ENCODE measurements at regions not wholly inside any gene's neighbourhood (a gene's known extent, or its start where the extent isn't known, plus 50 kb on each side); places are given as distances from the start of the nearest gene placed in this dataset.

DNA sequence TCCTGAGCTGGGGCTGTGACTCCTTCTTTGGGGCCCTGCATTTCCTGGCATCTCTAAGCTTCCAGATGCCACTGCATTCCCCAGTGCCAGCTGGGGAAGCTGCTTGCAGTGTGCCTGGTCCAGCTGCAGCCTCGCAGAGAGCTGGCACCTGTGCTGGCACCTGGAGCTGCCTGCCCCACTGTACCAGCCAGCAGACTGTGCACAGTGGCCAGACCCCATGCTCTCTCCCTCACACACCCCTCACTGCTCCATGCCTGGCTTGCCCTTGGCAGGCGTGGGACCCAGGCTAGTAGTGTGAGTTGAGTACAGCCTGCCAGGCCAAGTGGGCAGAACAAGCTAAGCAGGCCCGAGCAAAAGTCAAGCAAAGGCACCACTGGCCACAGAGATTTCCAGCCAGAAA is 327.5 kb downstream of the NDFIP2 start:
- no peak for DNase-seq
- no peaks in the 10 kb centered on the region for H3K36me3 ChIP-seq
- TF ChIP-seq, protein P1, sequence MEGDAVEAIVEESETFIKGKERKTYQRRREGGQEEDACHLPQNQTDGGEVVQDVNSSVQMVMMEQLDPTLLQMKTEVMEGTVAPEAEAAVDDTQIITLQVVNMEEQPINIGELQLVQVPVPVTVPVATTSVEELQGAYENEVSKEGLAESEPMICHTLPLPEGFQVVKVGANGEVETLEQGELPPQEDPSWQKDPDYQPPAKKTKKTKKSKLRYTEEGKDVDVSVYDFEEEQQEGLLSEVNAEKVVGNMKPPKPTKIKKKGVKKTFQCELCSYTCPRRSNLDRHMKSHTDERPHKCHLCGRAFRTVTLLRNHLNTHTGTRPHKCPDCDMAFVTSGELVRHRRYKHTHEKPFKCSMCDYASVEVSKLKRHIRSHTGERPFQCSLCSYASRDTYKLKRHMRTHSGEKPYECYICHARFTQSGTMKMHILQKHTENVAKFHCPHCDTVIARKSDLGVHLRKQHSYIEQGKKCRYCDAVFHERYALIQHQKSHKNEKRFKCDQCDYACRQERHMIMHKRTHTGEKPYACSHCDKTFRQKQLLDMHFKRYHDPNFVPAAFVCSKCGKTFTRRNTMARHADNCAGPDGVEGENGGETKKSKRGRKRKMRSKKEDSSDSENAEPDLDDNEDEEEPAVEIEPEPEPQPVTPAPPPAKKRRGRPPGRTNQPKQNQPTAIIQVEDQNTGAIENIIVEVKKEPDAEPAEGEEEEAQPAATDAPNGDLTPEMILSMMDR (IDR thresholded peaks at IDR 0.05): no peak
- TF ChIP-seq EP300 (IDR thresholded peaks at IDR 0.05): no peak
- no peak for TF ChIP-seq POLR2A (IDR thresholded peaks at IDR 0.05)
- no peak overlapping the region for H3K27ac ChIP-seq
- intact Hi-C loops (cut with DNase I): no loop called here
- no peak overlapping the region for H3K4me3 ChIP-seq
- 92 to 98% (median 97%) methylated on average over 3 of the region's 3 CpGs for WGBS, 3 donors
- H3K4me1 ChIP-seq (ENCODE audit: insufficient read depth): no peaks in the 10 kb centered on the region
- H3K9me3 ChIP-seq: no peaks in the 10 kb centered on the region
- H3K27me3 ChIP-seq: no peaks in the 10 kb centered on the region

DNA sequence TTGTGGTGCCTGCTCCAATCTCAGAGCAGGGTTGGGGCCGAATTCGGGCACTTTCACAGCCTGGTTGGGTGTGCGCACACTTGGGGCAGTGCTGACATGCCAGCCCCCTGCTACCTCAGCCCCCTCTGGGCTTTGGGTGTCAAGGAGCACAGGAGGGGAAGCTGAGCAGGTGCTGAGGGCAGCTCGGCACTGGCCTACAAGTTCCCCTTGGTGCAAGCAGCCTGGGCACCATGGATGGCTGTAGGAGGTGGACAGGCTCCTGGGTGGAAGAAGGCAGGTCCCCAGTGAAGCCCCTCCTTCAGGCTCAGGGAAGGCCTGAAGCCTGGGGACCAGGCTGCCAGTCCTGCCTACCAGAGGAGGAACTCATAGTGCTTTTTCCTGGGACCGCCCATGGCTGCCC is 326.6 kb downstream of the NDFIP2 start:
- no peaks in the 10 kb centered on the region for H3K9me3 ChIP-seq
- no peak overlapping the region for H3K4me3 ChIP-seq
- TF ChIP-seq POLR2A (IDR thresholded peaks at IDR 0.05) (no peak), EP300 (IDR thresholded peaks at IDR 0.05) (no peak)
- TF ChIP-seq, protein P1 (IDR thresholded peaks at IDR 0.05): no peak
- H3K27me3 ChIP-seq: no peaks in the 10 kb centered on the region
- no peak for DNase-seq
- no peak overlapping the region for H3K27ac ChIP-seq
- no peaks in the 10 kb centered on the region for H3K36me3 ChIP-seq
- 78 to 94% (median 78%) methylated on average over 4 to 5 of the region's 5 CpGs for WGBS, 3 donors
- intact Hi-C loops (cut with DNase I): no loop called here
- no peaks in the 10 kb centered on the region for H3K4me1 ChIP-seq (ENCODE audit: insufficient read depth)

DNA sequence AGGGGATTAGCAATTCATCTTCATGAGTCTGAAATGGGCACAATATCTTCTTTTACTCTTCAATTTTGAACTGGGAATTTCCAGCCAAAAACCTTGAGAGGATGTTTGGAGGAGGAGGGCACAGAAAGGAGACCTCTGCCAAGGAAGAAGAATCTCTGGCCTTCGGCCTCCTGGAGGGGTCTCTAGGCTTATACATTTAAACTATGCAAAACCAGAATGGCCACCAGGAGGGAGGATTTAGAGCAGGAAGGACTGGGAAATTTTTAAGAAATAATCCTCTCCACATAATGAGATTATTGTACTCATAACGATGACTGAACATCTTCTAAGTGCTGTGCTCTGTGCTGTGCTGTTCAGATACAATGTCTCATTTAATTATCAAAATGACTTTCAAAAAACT is 325.9 kb downstream of the NDFIP2 start:
- intact Hi-C loops (cut with DNase I): no loop called here
- H3K27me3 ChIP-seq: no peaks in the 10 kb centered on the region
- no peak for DNase-seq
- no peaks in the 10 kb centered on the region for H3K4me1 ChIP-seq (ENCODE audit: insufficient read depth)
- 88 to 91% (median 91%) methylated on average over 2 of the region's 2 CpGs for WGBS, 3 donors
- H3K4me3 ChIP-seq: no peak overlapping the region
- H3K27ac ChIP-seq: no peak overlapping the region
- H3K36me3 ChIP-seq: no peaks in the 10 kb centered on the region
- no peak for TF ChIP-seq EP300 (IDR thresholded peaks at IDR 0.05)
- TF ChIP-seq POLR2A (IDR thresholded peaks at IDR 0.05): no peak
- TF ChIP-seq, protein P1 (IDR thresholded peaks at IDR 0.05): no peak
- no peaks in the 10 kb centered on the region for H3K9me3 ChIP-seq

DNA sequence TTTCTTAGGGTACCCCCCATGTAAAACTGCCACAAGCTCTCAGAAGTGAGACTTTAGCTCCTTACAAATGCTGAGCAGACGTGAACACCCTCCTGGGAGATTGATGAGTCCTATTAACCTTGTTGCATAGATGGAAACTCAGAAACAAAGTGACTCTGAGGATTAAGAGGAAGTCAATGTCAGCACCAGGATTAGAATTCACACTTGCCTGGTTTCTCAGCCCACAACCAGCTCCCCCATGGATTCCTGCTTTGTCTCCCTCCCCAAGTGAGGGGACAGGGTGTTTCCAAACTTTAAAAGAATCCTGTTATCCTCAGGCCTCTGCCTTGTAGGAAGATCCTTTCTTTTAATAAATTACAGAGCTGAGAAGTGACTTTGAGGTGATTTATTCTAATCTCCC is 324.4 kb downstream of the NDFIP2 start:
- H3K4me3 ChIP-seq: no peak overlapping the region
- no peaks in the 10 kb centered on the region for H3K36me3 ChIP-seq
- no peaks in the 10 kb centered on the region for H3K27me3 ChIP-seq
- no peak for DNase-seq
- intact Hi-C loops (cut with DNase I): no loop called here
- TF ChIP-seq POLR2A (IDR thresholded peaks at IDR 0.05): no peak
- TF ChIP-seq, protein P1 (IDR thresholded peaks at IDR 0.05): no peak
- no peak for TF ChIP-seq EP300 (IDR thresholded peaks at IDR 0.05)
- H3K9me3 ChIP-seq: no peaks in the 10 kb centered on the region
- WGBS, 3 donors: 82 to 91% (median 86%) methylated on average over 1 of the region's 1 CpG
- H3K27ac ChIP-seq: no peak overlapping the region
- no peaks in the 10 kb centered on the region for H3K4me1 ChIP-seq (ENCODE audit: insufficient read depth)

DNA sequence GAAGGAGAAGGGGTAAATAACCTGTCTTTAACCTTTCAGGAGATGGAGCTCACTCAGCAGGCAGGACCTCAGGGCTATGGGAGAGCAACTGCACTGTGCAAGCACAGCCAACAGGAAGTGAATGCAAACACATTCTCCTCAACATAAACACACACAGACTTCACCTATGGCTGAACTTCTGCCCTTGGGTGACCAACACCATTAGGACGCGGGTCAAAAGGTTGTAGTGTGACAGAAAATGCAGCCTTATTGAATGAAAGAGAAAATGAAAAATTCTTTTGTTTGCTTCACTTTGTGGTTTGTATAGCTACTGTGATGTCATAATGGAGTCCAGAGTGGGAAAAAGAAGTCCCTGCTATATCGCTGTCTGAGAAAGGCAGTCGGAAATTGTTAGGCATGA is 323.0 kb downstream of the NDFIP2 start:
- DNase-seq: no peak
- 80 to 88% (median 88%) methylated on average over 4 of the region's 4 CpGs for WGBS, 3 donors
- Histone ChIP-seq H3K4me1 (ENCODE audit: insufficient read depth) (no peaks in the 10 kb centered on the region), H3K36me3 (no peaks in the 10 kb centered on the region), H3K4me3 (no peak overlapping the region), H3K9me3 (no peaks in the 10 kb centered on the region), H3K27me3 (no peaks in the 10 kb centered on the region), H3K27ac (no peak overlapping the region)
- TF ChIP-seq POLR2A (IDR thresholded peaks at IDR 0.05): no peak
- no peak for TF ChIP-seq EP300 (IDR thresholded peaks at IDR 0.05)
- TF ChIP-seq, protein P1 (IDR thresholded peaks at IDR 0.05): no peak
- intact Hi-C loops (cut with DNase I): no loop called here

Data from ovary (tissue), 7 donors.